Mesothelial cell of epicardium (in vitro differentiated cells): ENCODE measurements at regions not wholly inside any gene's neighbourhood (a gene's known extent, or its start where the extent isn't known, plus 50 kb on each side); places are given as distances from the start of the nearest gene placed in this dataset.

Experiments
- DNase-seq, 2 experiments: peaks; one replicate each; pipeline ENCODE4 v3.0.0; 2021; ENCODE audit warnings: low spot score in 2 of 2; ENCODE audit not compliant: unreplicated experiment in 2 of 2
- H3K27ac Mint-ChIP-seq: 2 replicates; pipeline ENCODE4 v1.8.0; 2021; ENCODE audit warnings: mixed read lengths
- H3K27me3 Mint-ChIP-seq: 2 replicates; pipeline ENCODE4 v1.8.0; 2021; ENCODE audit warnings: low read depth, mixed read lengths
- H3K36me3 Mint-ChIP-seq: 2 replicates; pipeline ENCODE4 v1.8.0; 2021; ENCODE audit warnings: mixed read lengths
- H3K4me1 Mint-ChIP-seq: 2 replicates; pipeline ENCODE4 v1.8.0; 2021; ENCODE audit warnings: mixed read lengths
- H3K4me3 Mint-ChIP-seq: 2 replicates; pipeline ENCODE4 v1.8.0; 2021; ENCODE audit warnings: mild to moderate bottlenecking, moderate library complexity, mixed read lengths
- H3K9me3 Mint-ChIP-seq: 2 replicates; pipeline ENCODE4 v1.8.0; 2021; ENCODE audit warnings: mixed read lengths
- TF ChIP-seq, protein P1 (sequence below): fragments of 200-600 bp; sonication (generic); IDR thresholded peaks from one replicate; pipeline ENCODE4 v1.5.0; 2021; ENCODE audit warnings: antibody characterized with exemption; ENCODE audit not compliant: unreplicated experiment

DNA sequence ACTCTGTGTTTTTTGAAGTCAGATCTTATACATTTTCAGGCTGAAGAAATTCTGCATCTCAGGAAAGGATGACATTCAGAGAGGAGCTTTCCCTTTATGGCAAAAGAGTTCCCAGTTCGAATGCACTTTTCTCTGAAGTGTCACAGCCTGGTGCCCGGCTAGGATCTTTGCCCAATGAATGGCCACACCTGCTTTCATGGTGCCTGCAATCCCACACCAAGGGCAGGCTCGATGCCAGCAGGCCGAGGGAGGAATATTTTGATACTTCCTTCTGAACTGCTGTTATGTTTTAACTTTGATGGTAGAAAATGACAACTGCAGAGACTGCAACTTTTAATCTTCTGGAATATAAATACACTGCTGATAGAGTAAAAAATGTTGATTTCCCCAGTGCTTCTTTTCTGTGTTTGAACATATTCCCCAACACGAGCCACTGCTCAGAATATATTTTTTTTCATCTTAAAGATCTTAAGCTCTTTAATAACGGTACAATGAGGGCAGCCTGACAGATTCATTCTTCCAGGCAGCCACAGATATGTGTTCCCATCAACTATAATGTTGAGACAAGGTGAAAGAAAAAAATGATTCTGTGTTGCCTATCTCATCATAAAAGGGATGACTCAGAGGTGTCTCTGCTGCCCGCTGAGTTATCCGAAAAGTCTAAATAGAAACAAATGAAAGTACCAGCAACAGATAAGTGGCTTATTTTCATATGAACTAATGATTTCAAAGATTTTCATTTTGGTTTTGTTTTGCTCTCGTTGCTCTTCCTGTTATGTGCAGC lies 848.5 kb downstream of the DCDC2C start:
- H3K9me3 Mint-ChIP-seq: no peaks in the 10 kb centered on the region
- no peaks in the 10 kb centered on the region for H3K27me3 Mint-ChIP-seq
- H3K36me3 Mint-ChIP-seq: no peaks in the 10 kb centered on the region
- H3K4me3 Mint-ChIP-seq: no peak overlapping the region
- no peak for DNase-seq
- no peak overlapping the region for H3K27ac Mint-ChIP-seq
- H3K4me1 Mint-ChIP-seq: peaks cover 3% of the 10 kb centered on the region
- TF ChIP-seq, protein P1, sequence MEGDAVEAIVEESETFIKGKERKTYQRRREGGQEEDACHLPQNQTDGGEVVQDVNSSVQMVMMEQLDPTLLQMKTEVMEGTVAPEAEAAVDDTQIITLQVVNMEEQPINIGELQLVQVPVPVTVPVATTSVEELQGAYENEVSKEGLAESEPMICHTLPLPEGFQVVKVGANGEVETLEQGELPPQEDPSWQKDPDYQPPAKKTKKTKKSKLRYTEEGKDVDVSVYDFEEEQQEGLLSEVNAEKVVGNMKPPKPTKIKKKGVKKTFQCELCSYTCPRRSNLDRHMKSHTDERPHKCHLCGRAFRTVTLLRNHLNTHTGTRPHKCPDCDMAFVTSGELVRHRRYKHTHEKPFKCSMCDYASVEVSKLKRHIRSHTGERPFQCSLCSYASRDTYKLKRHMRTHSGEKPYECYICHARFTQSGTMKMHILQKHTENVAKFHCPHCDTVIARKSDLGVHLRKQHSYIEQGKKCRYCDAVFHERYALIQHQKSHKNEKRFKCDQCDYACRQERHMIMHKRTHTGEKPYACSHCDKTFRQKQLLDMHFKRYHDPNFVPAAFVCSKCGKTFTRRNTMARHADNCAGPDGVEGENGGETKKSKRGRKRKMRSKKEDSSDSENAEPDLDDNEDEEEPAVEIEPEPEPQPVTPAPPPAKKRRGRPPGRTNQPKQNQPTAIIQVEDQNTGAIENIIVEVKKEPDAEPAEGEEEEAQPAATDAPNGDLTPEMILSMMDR: no peak

DNA sequence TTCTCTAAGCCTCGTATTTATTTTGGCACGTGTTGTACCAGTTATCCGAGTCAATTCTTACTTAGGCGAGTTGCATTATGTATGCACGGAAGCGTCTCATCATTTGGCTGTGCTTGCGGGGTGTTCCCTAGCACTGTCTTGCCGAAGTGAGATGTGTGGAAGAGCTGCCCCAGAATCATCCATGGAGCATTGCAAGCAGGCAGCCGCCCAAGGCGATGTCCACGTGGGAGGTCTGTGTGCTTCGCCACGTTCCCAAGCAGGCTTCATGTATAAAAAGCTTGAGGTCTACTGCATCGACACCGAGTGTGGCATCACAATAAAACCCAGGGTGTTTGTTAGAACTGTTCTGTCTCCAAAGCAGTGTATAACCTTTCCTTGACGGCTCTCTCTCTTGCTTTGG lies 849.9 kb downstream of the DCDC2C start:
- H3K4me1 Mint-ChIP-seq: peaks cover 3% of the 10 kb centered on the region
- no peaks in the 10 kb centered on the region for H3K27me3 Mint-ChIP-seq

DNA sequence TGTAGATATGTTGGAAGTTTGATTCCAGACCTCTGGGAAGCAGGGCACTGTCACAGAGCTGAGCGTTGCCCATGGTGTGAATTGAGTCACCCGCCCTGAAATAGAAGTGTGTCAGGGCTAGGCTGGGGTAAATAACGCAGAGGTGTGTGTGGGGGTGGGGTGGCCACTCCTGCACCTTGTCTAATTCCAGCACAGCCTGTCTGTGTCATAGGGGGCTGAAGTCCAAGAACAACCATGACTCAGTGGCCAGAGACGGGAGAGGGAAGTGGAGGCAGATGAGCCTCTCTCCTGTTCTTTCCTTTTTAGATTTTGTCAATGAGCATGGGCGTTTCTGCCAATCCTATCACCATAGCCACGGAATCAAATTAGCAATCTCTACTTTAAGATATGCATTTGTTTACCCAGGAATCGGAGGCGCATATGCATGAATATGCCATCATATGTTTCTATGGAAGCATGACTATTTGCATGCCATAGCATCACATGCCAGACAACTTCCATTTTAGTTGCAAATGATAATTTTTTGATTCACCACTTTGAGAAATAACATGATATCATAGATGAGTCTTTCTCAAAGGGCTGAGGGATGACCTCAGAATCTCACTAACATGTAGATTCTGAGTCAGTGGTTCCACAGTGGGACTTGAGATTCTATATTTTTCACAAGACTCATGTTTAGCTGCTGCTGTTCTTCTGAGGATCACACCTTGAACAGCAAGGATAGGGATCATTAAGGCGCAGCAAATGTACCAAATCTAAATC lies 852.9 kb downstream of the DCDC2C start:
- Mint-ChIP-seq H3K27me3 (no peaks in the 10 kb centered on the region), H3K36me3 (no peaks in the 10 kb centered on the region), H3K9me3 (no peaks in the 10 kb centered on the region), H3K4me1 (peaks cover 3% of the 10 kb centered on the region), H3K27ac (no peak overlapping the region), H3K4me3 (no peak overlapping the region)
- TF ChIP-seq, protein P1: no peak
- no peak for DNase-seq

More for the DNA sequence above, 849.9 kb downstream of the DCDC2C start:
- TF ChIP-seq, protein P1: no peak
- H3K36me3 Mint-ChIP-seq: no peaks in the 10 kb centered on the region
- DNase-seq: no peak
- no peak overlapping the region for H3K4me3 Mint-ChIP-seq
- H3K27ac Mint-ChIP-seq: no peak overlapping the region
- H3K9me3 Mint-ChIP-seq: no peaks in the 10 kb centered on the region

DNA sequence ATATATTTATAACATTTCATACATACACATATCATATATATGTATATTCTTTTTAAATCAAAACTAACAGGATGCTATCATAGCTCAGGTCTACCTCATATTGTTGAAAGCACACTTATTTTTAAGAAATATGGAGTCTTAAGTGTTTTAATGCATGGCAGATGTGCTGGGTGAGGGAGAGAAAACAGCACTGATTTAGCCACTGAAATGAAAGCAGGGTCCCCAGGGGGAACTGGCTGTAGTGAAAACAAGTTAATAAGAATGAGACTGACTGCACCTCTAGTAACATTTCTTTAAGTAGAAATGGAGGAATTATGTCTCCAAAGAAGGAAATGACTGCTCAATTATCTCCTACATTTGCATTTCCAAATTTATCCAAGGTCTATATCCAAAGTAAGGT lies 857.8 kb downstream of the DCDC2C start:
- no peaks in the 10 kb centered on the region for H3K4me1 Mint-ChIP-seq
- H3K9me3 Mint-ChIP-seq: peaks cover 15% of the 10 kb centered on the region
- DNase-seq: no peak
- H3K27ac Mint-ChIP-seq: no peak overlapping the region
- TF ChIP-seq, protein P1: no peak
- no peaks in the 10 kb centered on the region for H3K27me3 Mint-ChIP-seq
- no peaks in the 10 kb centered on the region for H3K36me3 Mint-ChIP-seq
- H3K4me3 Mint-ChIP-seq: no peak overlapping the region

DNA sequence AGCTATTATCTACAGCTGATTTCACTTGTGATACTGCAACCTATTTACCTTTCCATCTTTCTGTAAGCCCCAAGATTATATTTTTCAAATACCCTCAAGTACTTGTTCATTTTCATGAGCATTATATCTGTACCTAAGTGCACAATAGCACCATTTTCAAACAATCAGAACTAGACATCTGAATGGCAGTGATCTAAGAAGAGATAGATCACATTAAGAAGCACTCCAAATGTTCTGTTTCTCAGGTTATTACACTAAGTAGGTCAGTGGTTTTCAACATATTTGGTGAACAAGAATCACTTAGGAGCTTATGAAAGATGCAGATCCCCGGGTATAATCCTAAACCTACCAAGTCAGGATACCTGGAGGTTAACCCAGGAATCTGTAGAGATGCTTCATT lies 872.7 kb downstream of the DCDC2C start:
- no peak for DNase-seq
- Mint-ChIP-seq H3K9me3 (peaks cover 38% of the 10 kb centered on the region), H3K27me3 (no peaks in the 10 kb centered on the region), H3K4me3 (no peak overlapping the region), H3K4me1 (no peaks in the 10 kb centered on the region), H3K27ac (no peak overlapping the region), H3K36me3 (no peaks in the 10 kb centered on the region)
- TF ChIP-seq, protein P1: no peak
